GM12872 (cell line): ENCODE measurements at regions not wholly inside any gene's neighbourhood (a gene's known extent, or its start where the extent isn't known, plus 50 kb on each side); places are given as distances from the start of the nearest gene placed in this dataset.

ENCODE experiments used
- CTCF ChIP-seq: IDR thresholded peaks from 3 replicates; pipeline ENCODE4 v1.5.1; 2011; ENCODE audit warnings: low read depth, mild to moderate bottlenecking, low read length, moderate library complexity; ENCODE audit not compliant: insufficient read depth

- no peak for TF ChIP-seq CTCF
Observed at GRCh38 chr2:66781804-66782203, 346.9 kb downstream of the MEIS1 start.

GRCh38 chr2:66782780-66783361 lies 347.9 kb downstream of the MEIS1 start:
- no peak for TF ChIP-seq CTCF

- no peak for TF ChIP-seq CTCF
Observed at GRCh38 chr2:66789741-66790140, 354.8 kb downstream of the MEIS1 start.

- TF ChIP-seq CTCF, result no peak
Observed at GRCh38 chr2:66790651-66791181, 355.8 kb downstream of the MEIS1 start.

- no peak for TF ChIP-seq CTCF
Observed at GRCh38 chr2:66794070-66794469, 359.1 kb downstream of the MEIS1 start.

- TF ChIP-seq CTCF, result no peak
Observed at GRCh38 chr2:66794551-66794950, 359.6 kb downstream of the MEIS1 start.

GRCh38 chr2:66802877-66803276 lies 368.0 kb downstream of the MEIS1 start:
- no peak for TF ChIP-seq CTCF
